ENCODE measurements at regions not wholly inside any gene's neighbourhood (a gene's known extent, or its start where the extent isn't known, plus 50 kb on each side); places are given as distances from the start of the nearest gene placed in this dataset.

- Histone ChIP-seq H4K20me1 (ENCODE audit: insufficient read depth, low read length) (no peaks in the 10 kb centered on the region), H3K9me2 (ENCODE audit: insufficient read depth, low read length) (no peaks in the 10 kb centered on the region), H3K9me3 (ENCODE audit: low read length) (no peaks in the 10 kb centered on the region), H3K4me2 (ENCODE audit: low read length) (no peak overlapping the region), H2AFZ (ENCODE audit: low read length) (no peak overlapping the region), H3K27ac (ENCODE audit: low read depth, low read length, poor library complexity, severe bottlenecking) (no peak overlapping the region), H3K4me1 (ENCODE audit: insufficient read depth, low read length, poor library complexity, severe bottlenecking) (peaks cover 48% of the 10 kb centered on the region), H3K79me2 (ENCODE audit: insufficient read depth, low read depth, low read length) (peaks cover 20% of the 10 kb centered on the region; the same call in 1 of the 2 replicates), H3K4me3 (ENCODE audit: low read depth, low read length, poor library complexity, severe bottlenecking) (no peak overlapping the region), H3K36me3 (ENCODE audit: insufficient read depth, low read length) (peaks cover 22% of the 10 kb centered on the region; the same call in 1 of the 2 replicates)
- ChIA-PET CTCF (ENCODE audit: unreplicated experiment) (no interaction called here), POLR2A (interaction anchor here (1.2 kb wide), 1 partner anchor 35 kb away, joined by 4 read pairs; no protein-coding TSS in a partner anchor)
- intact Hi-C loops (cut with micrococcal nuclease; ENCODE audit: unreplicated experiment): no loop called here
- DNase-seq (ENCODE audit: low spot score): no peak
- BruUV-seq (replicated peaks): no TSS peak
- TF ChIP-seq EZH2phosphoT487 (IDR thresholded peaks at IDR 0.05; ENCODE audit: borderline replicate concordance, low read depth, low read length): no peak
Observed at GRCh38 chr19:34305221-34306083, 51.1 kb downstream of the GARRE1 start.

- Histone ChIP-seq H3K4me1 (ENCODE audit: insufficient read depth, low read length, poor library complexity, severe bottlenecking) (peaks cover 56% of the 10 kb centered on the region), H3K4me2 (ENCODE audit: low read length) (no peak overlapping the region), H3K4me3 (ENCODE audit: low read depth, low read length, poor library complexity, severe bottlenecking) (no peak overlapping the region), H3K79me2 (ENCODE audit: insufficient read depth, low read depth, low read length) (peaks cover 23% of the 10 kb centered on the region; the same call in 1 of the 2 replicates), H4K20me1 (ENCODE audit: insufficient read depth, low read length) (no peaks in the 10 kb centered on the region), H3K9me2 (ENCODE audit: insufficient read depth, low read length) (no peaks in the 10 kb centered on the region), H2AFZ (ENCODE audit: low read length) (no peak overlapping the region), H3K9me3 (ENCODE audit: low read length) (no peaks in the 10 kb centered on the region), H3K36me3 (ENCODE audit: insufficient read depth, low read length) (peaks cover 22% of the 10 kb centered on the region; the same call in 1 of the 2 replicates), H3K27ac (ENCODE audit: low read depth, low read length, poor library complexity, severe bottlenecking) (no peak overlapping the region)
- BruUV-seq (replicated peaks): no TSS peak
- CTCF ChIA-PET (ENCODE audit: unreplicated experiment): no interaction called here
- intact Hi-C loops (cut with micrococcal nuclease; ENCODE audit: unreplicated experiment): no loop called here
- TF ChIP-seq EZH2phosphoT487 (IDR thresholded peaks at IDR 0.05; ENCODE audit: borderline replicate concordance, low read depth, low read length): no peak
- TF ChIP-seq CTCF (conservative IDR thresholded peaks at IDR 0.05; ENCODE audit: low read length): no peak
- DNase-seq (ENCODE audit: low spot score): no peak
- POLR2A ChIA-PET: interaction anchor here (0.6 to 0.7 kb wide), 2 partner anchors 39 to 101 kb away, joined by 3 read pairs; no protein-coding TSS in a partner anchor
Observed at GRCh38 chr19:34306213-34306661, 51.9 kb downstream of the GARRE1 start.

GRCh38 chr19:34306824-34307223 lies 52.5 kb downstream of the GARRE1 start:
- no peak overlapping the region for H2AFZ ChIP-seq (ENCODE audit: low read length)
- TF ChIP-seq CTCF (conservative IDR thresholded peaks at IDR 0.05; ENCODE audit: low read length) (no peak), EZH2phosphoT487 (IDR thresholded peaks at IDR 0.05; ENCODE audit: borderline replicate concordance, low read depth, low read length) (no peak)
- BruUV-seq (replicated peaks): no TSS peak
- H3K27ac ChIP-seq (ENCODE audit: low read depth, low read length, poor library complexity, severe bottlenecking): no peak overlapping the region
- intact Hi-C loops (cut with micrococcal nuclease; ENCODE audit: unreplicated experiment): no loop called here
- ChIA-PET POLR2A (interaction anchor here (0.6 kb wide), 1 partner anchor 101 kb away, joined by 3 read pairs; no protein-coding TSS in a partner anchor), CTCF (ENCODE audit: unreplicated experiment) (no interaction called here)
- H3K4me2 ChIP-seq (ENCODE audit: low read length): no peak overlapping the region
- H3K4me1 ChIP-seq (ENCODE audit: insufficient read depth, low read length, poor library complexity, severe bottlenecking): peaks cover 61% of the 10 kb centered on the region
- peaks cover 22% of the 10 kb centered on the region; the same call in 1 of the 2 replicates for H3K36me3 ChIP-seq (ENCODE audit: insufficient read depth, low read length)
- no peaks in the 10 kb centered on the region for H3K9me2 ChIP-seq (ENCODE audit: insufficient read depth, low read length)
- H3K79me2 ChIP-seq (ENCODE audit: insufficient read depth, low read depth, low read length): peaks cover 27% of the 10 kb centered on the region; the same call in 1 of the 2 replicates
- DNase-seq (ENCODE audit: low spot score): no peak
- H4K20me1 ChIP-seq (ENCODE audit: insufficient read depth, low read length): no peaks in the 10 kb centered on the region
- no peak overlapping the region for H3K4me3 ChIP-seq (ENCODE audit: low read depth, low read length, poor library complexity, severe bottlenecking)
- no peaks in the 10 kb centered on the region for H3K9me3 ChIP-seq (ENCODE audit: low read length)
